Tibial artery (tissue), 4 donors: ENCODE measurements at regions not wholly inside any gene's neighbourhood (a gene's known extent, or its start where the extent isn't known, plus 50 kb on each side); places are given as distances from the start of the nearest gene placed in this dataset.

Experiments used
- DNase-seq, 2 donors: peaks; one replicate each; pipeline ENCODE4 v3.0.0-alpha.2; 2019
- H3K27ac ChIP-seq, 2 donors: fragments of 200-600 bp; sonication (generic) in 1 of 2; 1 replicate in 1 of 2; 2 replicates in 1 of 2; pipeline ENCODE4 v1.5.1; 2018 to 2019; ENCODE audit warnings: mild to moderate bottlenecking in 1 of 2
- H3K27me3 ChIP-seq, 2 donors: fragments of 200-600 bp; sonication (generic) in 1 of 2; one replicate each; pipeline versions ENCODE4 v1.5.1 to v1.6.0; 2016 to 2019
- H3K36me3 ChIP-seq, 3 donors: fragments of 200-600 bp; sonication (generic) in 2 of 3; one replicate each; pipeline ENCODE4 v1.5.1; 2016 to 2019; ENCODE audit warnings: mild to moderate bottlenecking in 2 of 3
- H3K4me1 ChIP-seq, 4 donors: fragments of 200-600 bp; sonication (generic) in 2 of 4; 1 replicate in 3 of 4; 2 replicates in 1 of 4; pipeline ENCODE4 v1.5.1; 2016 to 2019
- H3K4me3 ChIP-seq, 2 donors: fragments of 200-600 bp; sonication (generic) in 1 of 2; 1 replicate in 1 of 2; 2 replicates in 1 of 2; pipeline ENCODE4 v1.5.1; 2018 to 2019; ENCODE audit warnings: mild to moderate bottlenecking in 2 of 2
- H3K9me3 ChIP-seq, 3 donors: fragments of 200-600 bp; sonication (generic) in 1 of 3; one replicate each; pipeline ENCODE4 v1.5.1; 2016 to 2019
- intact Hi-C: fragments of 100-400 bp; cut with DNase I; formaldehyde crosslinking; loops from one replicate; pipeline ENCODE4 v1.15.0; 2023; ENCODE audit warnings: low total_unique reads
- TF ChIP-seq, protein P1 (sequence below), 2 experiments: fragments of 200-600 bp in 1 of 2; fragments of 450-650 bp in 1 of 2; IDR thresholded peaks; one replicate each; pipeline ENCODE4 v1.5.1; 2017 to 2019; ENCODE audit warnings: antibody characterized with exemption in 2 of 2, mild to moderate bottlenecking in 1 of 2, moderate library complexity in 1 of 2

DNA sequence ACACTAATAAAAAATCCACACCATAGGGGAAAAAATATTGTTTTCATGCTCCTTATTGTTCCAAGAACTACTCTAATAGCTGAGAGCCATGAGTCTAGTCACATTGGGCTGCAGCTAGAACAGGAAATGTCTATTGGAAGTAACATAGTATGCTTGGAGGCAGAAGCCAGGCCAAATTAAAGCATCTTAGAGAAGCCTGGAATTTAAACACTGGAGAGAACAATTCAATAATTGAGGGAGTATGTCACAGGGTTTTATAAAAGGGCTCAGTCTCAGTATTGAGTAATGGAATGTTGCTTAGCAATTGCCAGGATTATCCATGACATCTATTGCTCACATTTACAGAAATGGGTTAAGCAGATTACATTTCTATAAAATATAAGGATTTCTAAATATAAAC, 471.3 kb downstream of the LMO4 start:
- H3K4me1 ChIP-seq = no peaks in the 10 kb centered on the region
- H3K9me3 ChIP-seq = no peaks in the 10 kb centered on the region
- TF ChIP-seq, protein P1, sequence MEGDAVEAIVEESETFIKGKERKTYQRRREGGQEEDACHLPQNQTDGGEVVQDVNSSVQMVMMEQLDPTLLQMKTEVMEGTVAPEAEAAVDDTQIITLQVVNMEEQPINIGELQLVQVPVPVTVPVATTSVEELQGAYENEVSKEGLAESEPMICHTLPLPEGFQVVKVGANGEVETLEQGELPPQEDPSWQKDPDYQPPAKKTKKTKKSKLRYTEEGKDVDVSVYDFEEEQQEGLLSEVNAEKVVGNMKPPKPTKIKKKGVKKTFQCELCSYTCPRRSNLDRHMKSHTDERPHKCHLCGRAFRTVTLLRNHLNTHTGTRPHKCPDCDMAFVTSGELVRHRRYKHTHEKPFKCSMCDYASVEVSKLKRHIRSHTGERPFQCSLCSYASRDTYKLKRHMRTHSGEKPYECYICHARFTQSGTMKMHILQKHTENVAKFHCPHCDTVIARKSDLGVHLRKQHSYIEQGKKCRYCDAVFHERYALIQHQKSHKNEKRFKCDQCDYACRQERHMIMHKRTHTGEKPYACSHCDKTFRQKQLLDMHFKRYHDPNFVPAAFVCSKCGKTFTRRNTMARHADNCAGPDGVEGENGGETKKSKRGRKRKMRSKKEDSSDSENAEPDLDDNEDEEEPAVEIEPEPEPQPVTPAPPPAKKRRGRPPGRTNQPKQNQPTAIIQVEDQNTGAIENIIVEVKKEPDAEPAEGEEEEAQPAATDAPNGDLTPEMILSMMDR (IDR thresholded peaks at IDR 0.05) = no peak
- no peak for DNase-seq
- H3K27ac ChIP-seq = no peak overlapping the region
- no peaks in the 10 kb centered on the region for H3K27me3 ChIP-seq
- H3K36me3 ChIP-seq = no peaks in the 10 kb centered on the region
- H3K4me3 ChIP-seq = no peak overlapping the region
- intact Hi-C loops = no loop called here

GRCh38 chr1:87803375-87803774, 474.7 kb downstream of the LMO4 start:
- Histone ChIP-seq H3K36me3 (no peaks in the 10 kb centered on the region), H3K4me3 (no peak overlapping the region), H3K9me3 (no peaks in the 10 kb centered on the region), H3K27me3 (no peaks in the 10 kb centered on the region), H3K27ac (no peak overlapping the region), H3K4me1 (peaks cover 0 to 6% (median 0%) of the 10 kb centered on the region in 4 donors)
- TF ChIP-seq, protein P1 (IDR thresholded peaks at IDR 0.05) = no peak
- no peak for DNase-seq
- intact Hi-C loops = no loop called here

DNA sequence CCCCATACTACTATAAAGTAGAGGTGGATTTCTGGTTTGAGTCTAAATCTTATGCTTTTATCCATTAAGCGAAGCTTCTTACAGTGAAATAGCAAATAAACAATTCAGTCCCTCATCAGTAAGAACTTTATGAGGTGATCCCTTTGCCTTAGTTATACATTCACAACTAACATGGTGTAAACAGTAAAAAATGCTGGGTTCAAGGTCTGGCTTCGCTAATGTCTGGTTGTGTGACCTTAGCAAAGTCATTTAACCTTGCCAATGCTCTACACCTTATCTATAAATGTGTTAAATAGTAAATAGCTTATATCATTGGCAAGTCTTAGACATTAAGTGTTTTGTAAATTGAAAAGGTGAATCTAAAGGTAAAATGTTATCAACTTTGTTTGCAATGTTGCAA, 475.4 kb downstream of the LMO4 start:
- DNase-seq = no peak
- Histone ChIP-seq H3K36me3 (no peaks in the 10 kb centered on the region), H3K27ac (no peak overlapping the region), H3K27me3 (no peaks in the 10 kb centered on the region), H3K4me3 (no peak overlapping the region), H3K9me3 (no peaks in the 10 kb centered on the region), H3K4me1 (peaks cover 0 to 6% (median 0%) of the 10 kb centered on the region in 4 donors)
- TF ChIP-seq, protein P1 (IDR thresholded peaks at IDR 0.05) = no peak
- intact Hi-C loops = no loop called here

- H3K9me3 ChIP-seq = no peaks in the 10 kb centered on the region
- intact Hi-C loops = no loop called here
- peak overlapping the region; percentile 0 to 45 for H3K27ac ChIP-seq
- H3K36me3 ChIP-seq = no peaks in the 10 kb centered on the region
- TF ChIP-seq, protein P1 (IDR thresholded peaks at IDR 0.05) = no peak
- DNase-seq = no peak
- peak overlapping the region; percentile 5 to 21 for H3K4me3 ChIP-seq
- no peaks in the 10 kb centered on the region for H3K27me3 ChIP-seq
- H3K4me1 ChIP-seq = peaks cover 0 to 6% (median 0%) of the 10 kb centered on the region in 4 donors
These were observed 477.1 kb downstream of the LMO4 start for GRCh38 chr1:87805666-87806378.

DNA sequence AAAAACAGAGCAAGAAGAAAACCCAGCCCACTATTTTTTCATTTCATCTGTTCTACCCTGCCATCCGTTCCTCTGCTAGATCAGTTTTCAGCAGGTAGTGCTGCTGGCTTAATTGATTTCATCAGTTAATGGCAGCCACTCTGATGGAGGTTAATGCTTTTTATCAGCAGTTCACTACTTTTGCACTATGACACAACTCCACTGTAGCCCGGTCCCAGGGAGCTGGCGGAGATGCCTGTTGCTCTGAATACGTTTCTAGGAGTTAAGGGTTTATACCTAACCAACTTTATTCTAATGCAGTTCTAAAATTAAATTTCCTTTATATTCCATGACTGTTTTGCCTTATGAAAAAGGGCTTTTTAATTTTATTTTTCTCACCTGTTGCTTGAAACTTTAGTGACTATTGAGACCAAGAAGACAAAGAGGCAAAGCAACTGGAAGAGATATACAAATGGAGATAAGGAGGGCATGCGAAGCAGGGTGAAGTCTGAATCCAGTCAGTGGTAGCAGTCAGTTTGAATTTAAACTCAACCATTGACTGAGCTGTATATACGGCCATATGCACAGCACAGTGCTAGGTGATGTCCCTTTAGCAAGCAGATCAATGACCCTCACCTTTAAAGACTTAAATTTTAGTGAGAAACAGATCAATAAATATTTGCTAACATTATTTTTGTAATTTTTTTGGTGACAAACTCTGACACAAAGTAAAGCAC, 477.9 kb downstream of the LMO4 start:
- H3K27me3 ChIP-seq = no peaks in the 10 kb centered on the region
- no peaks in the 10 kb centered on the region for H3K9me3 ChIP-seq
- H3K27ac ChIP-seq = peak overlapping the region; percentile 0 to 45
- DNase-seq = no peak
- H3K4me1 ChIP-seq = peaks cover 0 to 6% (median 0%) of the 10 kb centered on the region in 4 donors
- intact Hi-C loops = no loop called here
- peak overlapping the region; percentile 5 to 21 for H3K4me3 ChIP-seq
- TF ChIP-seq, protein P1 (IDR thresholded peaks at IDR 0.05) = no peak
- H3K36me3 ChIP-seq = no peaks in the 10 kb centered on the region
